ENCODE measurements at regions not wholly inside any gene's neighbourhood (a gene's known extent, or its start where the extent isn't known, plus 50 kb on each side); places are given as distances from the start of the nearest gene placed in this dataset.

DNA sequence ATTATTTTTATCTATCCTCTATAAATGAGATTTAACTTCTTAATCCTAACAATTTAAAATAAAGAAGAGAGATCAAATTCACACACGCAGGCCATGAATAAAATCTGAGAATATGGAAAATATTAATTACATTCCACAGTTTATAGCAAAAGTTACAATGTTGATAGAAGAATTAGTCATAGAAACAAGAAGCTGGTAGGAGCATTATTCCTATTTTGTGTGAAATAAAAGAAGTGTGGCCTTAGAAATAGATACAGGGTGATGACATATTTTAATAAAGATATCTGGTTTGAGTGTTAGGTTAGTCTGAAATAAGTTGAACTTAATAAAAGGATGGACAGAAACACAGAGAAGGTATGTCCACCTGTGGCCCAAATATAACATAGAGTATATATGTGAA lies 790.4 kb upstream of the NUDT12 start:
- TF ChIP-seq CTCF (IDR thresholded peaks at IDR 0.05) (no peak), POLR2A (IDR thresholded peaks at IDR 0.05) (no peak), POLR2AphosphoS5 (IDR thresholded peaks at IDR 0.05) (no peak), EP300 (IDR thresholded peaks at IDR 0.05) (no peak)

All from stomach (tissue), 4 donors.